Aorta (tissue), 5 donors: ENCODE measurements at regions not wholly inside any gene's neighbourhood (a gene's known extent, or its start where the extent isn't known, plus 50 kb on each side); places are given as distances from the start of the nearest gene placed in this dataset.

ENCODE experiments used
- ATAC-seq: fragments of 200-7000 bp; cut with Tn5 transposase; one replicate; pipeline ENCODE4 v1.9.1; 2022; ENCODE audit warnings: moderate library complexity; ENCODE audit not compliant: low FRiP score
- DNase-seq, 2 donors: peaks; one replicate each; pipeline ENCODE4 v3.0.0-alpha.2; 2020
- H3K27ac ChIP-seq, 2 donors: one replicate each; pipeline ENCODE4 v1.5.1; 2013; ENCODE audit warnings: low read length in 2 of 2, mild to moderate bottlenecking in 2 of 2, moderate library complexity in 2 of 2, control low read depth in 1 of 2, inconsistent platforms in 1 of 2, low read depth in 1 of 2
- H3K27me3 ChIP-seq, 2 donors: one replicate each; pipeline ENCODE4 v1.6.1; 2013; ENCODE audit warnings: control low read depth in 1 of 2, low read length in 1 of 2, mild to moderate bottlenecking in 1 of 2, moderate library complexity in 1 of 2; ENCODE audit not compliant: insufficient read depth in 2 of 2, control insufficient read depth in 1 of 2
- H3K36me3 ChIP-seq, 2 donors: one replicate each; pipeline ENCODE4 v1.6.1; 2013; ENCODE audit warnings: control low read depth in 1 of 2, low read length in 1 of 2, mild to moderate bottlenecking in 1 of 2; ENCODE audit not compliant: insufficient read depth in 2 of 2, control insufficient read depth in 1 of 2
- H3K4me1 ChIP-seq, 2 donors: one replicate each; pipeline ENCODE4 v1.6.1; 2013; ENCODE audit warnings: low read length in 2 of 2, control low read depth in 1 of 2, mild to moderate bottlenecking in 1 of 2, moderate library complexity in 1 of 2; ENCODE audit not compliant: insufficient read depth in 2 of 2, control insufficient read depth in 1 of 2
- H3K4me3 ChIP-seq, 2 donors: one replicate each; pipeline ENCODE4 v1.5.1; 2013; ENCODE audit warnings: low read length in 2 of 2, control low read depth in 1 of 2, mild to moderate bottlenecking in 1 of 2
- H3K9me3 ChIP-seq: one replicate; pipeline ENCODE4 v1.6.1; 2013; ENCODE audit warnings: mild to moderate bottlenecking, low read length; ENCODE audit not compliant: control insufficient read depth
- WGBS, 2 donors: extraction: QIAGEN DNeasy Blood & Tissue Kit; methylation state at CpG; one replicate each; pipeline ENCODE4 v1.1.7; 2013; 5-methylcytosine and 5-hydroxymethylcytosine counted together
- intact Hi-C, 2 donors: fragments of 100-400 bp; cut with DNase I; formaldehyde crosslinking; loops; one replicate each; pipeline versions ENCODE4 v1.14.2 to v1.15.0; 2022
- donor health status: healthy with polysubstance abuse.
- donor health status: Bipolar disorder and iron deficiency.
- donor health status: DM: no; HTN: no; CAD: no.
- donor health status: DM: no; HTN: no; CAD: no.
- donor health status: DM: yes; HTN: yes; CAD: no.

DNA sequence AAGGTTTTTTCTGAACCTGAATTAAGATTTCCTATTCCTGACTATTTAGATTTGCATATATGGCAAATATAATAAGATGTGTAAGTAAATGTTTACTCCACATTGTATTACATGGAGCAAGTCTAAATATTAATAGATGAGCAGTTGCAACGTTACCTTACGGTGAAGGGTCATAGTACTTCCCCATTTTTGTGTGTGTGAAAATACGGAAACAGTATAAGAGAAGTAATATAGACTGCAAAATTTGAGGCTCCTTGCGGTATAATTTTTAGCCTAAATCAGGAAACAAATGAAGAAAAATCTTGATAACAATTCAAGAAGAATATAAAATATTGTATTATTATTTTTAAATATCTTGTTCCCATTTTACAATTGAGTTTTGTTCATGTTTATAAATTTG lies 434.2 kb downstream of the GRB14 start:
- Histone ChIP-seq H3K27ac (no peak overlapping the region), H3K4me3 (no peak overlapping the region), H3K27me3 (no peaks in the 10 kb centered on the region), H3K4me1 (peaks cover 0 to 3% of the 10 kb centered on the region in 2 donors), H3K9me3 (no peaks in the 10 kb centered on the region), H3K36me3 (no peaks in the 10 kb centered on the region)
- ATAC-seq: no peak
- DNase-seq: no peak
- 83 to 95% methylated on average over 4 of the region's 4 CpGs for WGBS, 2 donors
- intact Hi-C loops: no loop called here

DNA sequence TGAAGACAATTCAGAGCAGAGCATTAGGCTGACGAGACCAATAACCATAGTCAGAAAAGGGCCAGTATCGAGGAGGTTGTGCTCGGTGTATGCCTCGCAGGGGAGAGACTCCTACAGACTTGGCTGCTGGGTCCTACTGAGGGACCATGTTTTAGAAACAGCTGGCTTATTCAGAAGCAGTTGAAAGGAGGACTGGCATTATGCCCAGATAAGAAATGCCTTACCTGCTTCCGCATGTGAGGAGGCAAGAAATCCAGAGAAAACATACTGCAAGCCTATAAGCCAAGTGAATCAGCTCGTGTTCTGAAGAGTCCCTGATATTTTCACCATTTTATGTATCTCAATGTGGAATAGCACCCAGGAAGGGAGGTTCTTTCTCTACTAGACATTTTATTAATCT lies 434.7 kb downstream of the GRB14 start:
- ATAC-seq (no peak), DNase-seq (no peak)
- H3K27ac ChIP-seq: no peak overlapping the region
- no peaks in the 10 kb centered on the region for H3K27me3 ChIP-seq
- 80 to 85% methylated on average over 6 of the region's 6 CpGs for WGBS, 2 donors
- peaks cover 0 to 3% of the 10 kb centered on the region in 2 donors for H3K4me1 ChIP-seq
- H3K4me3 ChIP-seq: no peak overlapping the region
- intact Hi-C loops: no loop called here
- H3K36me3 ChIP-seq: no peaks in the 10 kb centered on the region
- no peaks in the 10 kb centered on the region for H3K9me3 ChIP-seq

DNA sequence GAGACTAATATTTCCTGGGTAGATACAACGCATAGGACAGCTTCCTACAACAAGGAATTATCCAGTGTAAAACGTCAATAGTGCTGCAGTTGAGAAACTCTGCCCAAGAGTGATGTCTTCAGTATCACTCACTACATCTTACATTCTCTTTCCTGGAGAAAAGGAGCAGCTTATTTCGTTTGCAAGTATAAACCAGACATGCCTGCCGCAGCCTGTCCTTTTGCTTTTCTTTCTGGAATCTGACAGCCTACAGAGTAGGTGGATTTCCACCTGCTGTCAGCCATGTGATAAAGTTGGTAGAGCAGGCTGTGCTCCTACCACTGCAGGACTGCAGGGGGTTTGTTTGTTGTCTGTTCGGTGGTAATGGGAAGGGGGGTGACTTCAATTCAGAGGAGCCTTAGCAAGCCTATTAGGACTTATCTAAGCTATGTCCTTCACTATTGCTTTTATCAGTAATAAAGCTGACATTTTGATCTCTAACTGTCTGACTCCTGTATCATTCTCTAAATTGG lies 439.1 kb downstream of the GRB14 start:
- DNase-seq: no peak
- intact Hi-C loops: no loop called here
- Histone ChIP-seq H3K27me3 (no peaks in the 10 kb centered on the region), H3K36me3 (no peaks in the 10 kb centered on the region), H3K27ac (no peak overlapping the region), H3K9me3 (no peaks in the 10 kb centered on the region), H3K4me3 (no peak overlapping the region), H3K4me1 (no peaks in the 10 kb centered on the region)
- WGBS, 2 donors: 62 to 71% methylated on average over 5 of the region's 5 CpGs
- ATAC-seq: no peak

DNA sequence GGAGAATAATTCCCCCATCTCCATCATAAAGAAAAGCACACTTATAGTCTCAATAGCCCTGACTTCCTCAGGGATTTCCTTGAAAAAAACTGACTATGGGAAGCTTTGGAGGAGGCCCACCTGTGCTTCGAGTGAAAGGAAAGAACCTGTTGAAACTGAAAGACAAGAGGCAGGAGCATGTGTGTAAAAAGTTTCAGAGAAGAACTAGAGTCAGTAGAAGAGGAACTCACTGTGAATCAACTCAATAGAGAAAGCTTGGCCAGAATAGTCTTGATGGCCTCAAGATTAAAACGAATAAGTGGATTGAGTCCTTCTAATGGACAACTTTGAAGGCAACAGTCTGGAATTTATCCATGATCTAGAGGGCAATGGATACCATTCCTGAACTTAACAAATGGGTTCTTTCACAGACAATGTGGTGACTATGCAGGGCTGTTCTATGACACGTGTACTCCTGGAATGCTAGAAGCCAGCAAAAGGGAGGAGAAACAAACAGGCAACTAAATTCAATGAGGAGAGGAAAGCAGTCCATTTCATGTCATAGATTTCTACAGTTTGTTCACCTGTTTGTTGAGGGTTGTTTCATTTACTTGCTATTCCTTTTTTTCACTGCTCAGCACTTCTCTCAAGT lies 442.3 kb downstream of the GRB14 start:
- DNase-seq: no peak

DNA sequence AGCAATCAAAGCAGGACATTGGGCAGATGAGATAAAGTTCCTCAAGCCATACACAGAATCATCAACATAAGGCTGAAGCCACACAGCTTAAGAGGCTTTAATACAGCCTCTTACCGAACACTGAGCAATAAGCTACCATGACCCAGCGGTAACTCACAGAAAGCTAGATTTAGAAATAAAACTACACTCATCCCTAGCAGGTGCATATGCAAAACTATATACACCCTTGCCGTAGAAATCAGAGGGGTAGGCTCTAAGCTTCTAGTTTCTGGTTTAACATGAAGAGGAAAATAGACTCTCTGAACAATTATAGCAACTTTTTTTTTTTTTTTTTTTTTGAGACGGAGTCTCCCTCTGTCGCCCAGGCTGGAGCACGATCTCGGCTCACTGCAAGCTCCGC lies 428.8 kb upstream of the FIGN start:
- intact Hi-C loops: no loop called here

More for the DNA sequence above, 442.3 kb downstream of the GRB14 start:
- no peaks in the 10 kb centered on the region for H3K9me3 ChIP-seq
- 73 to 76% methylated on average over 3 of the region's 3 CpGs for WGBS, 2 donors
- intact Hi-C loops: no loop called here
- ATAC-seq: no peak
- H3K4me1 ChIP-seq: no peaks in the 10 kb centered on the region
- H3K36me3 ChIP-seq: no peaks in the 10 kb centered on the region
- H3K4me3 ChIP-seq: no peak overlapping the region
- H3K27ac ChIP-seq: no peak overlapping the region
- no peaks in the 10 kb centered on the region for H3K27me3 ChIP-seq

DNA sequence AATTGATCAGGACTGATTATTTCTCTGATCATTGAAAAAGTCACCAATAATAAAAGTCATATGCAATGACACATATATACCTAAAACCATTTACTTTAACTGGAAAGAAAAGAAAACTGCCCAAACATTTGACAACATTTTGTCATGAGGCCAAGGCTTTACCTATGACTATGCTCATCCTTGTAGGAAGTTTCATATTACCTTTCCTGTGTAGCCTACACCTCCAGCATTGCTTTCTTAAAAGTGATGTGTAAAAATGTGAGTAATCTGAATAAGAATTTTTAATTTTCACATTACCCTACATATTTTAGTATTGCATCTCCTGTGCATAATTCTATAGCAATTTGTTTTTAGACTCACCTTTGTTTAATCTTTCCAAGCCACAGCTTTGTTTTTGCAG lies 419.8 kb upstream of the FIGN start:
- intact Hi-C loops: no loop called here
- H3K4me1 ChIP-seq: no peaks in the 10 kb centered on the region
- H3K4me3 ChIP-seq: no peak overlapping the region
- no peaks in the 10 kb centered on the region for H3K27me3 ChIP-seq
- H3K27ac ChIP-seq: no peak overlapping the region
- ATAC-seq: no peak
- no peaks in the 10 kb centered on the region for H3K9me3 ChIP-seq
- no peak for DNase-seq
- H3K36me3 ChIP-seq: no peaks in the 10 kb centered on the region

More for the DNA sequence above, 428.8 kb upstream of the FIGN start:
- Histone ChIP-seq H3K4me3 (no peak overlapping the region), H3K4me1 (no peaks in the 10 kb centered on the region), H3K9me3 (no peaks in the 10 kb centered on the region), H3K27ac (no peak overlapping the region), H3K27me3 (no peaks in the 10 kb centered on the region), H3K36me3 (no peaks in the 10 kb centered on the region)
- DNase-seq (no peak), ATAC-seq (no peak)
- WGBS, 2 donors: 99% methylated on average over 5 to 8 of the region's 8 CpGs

DNA sequence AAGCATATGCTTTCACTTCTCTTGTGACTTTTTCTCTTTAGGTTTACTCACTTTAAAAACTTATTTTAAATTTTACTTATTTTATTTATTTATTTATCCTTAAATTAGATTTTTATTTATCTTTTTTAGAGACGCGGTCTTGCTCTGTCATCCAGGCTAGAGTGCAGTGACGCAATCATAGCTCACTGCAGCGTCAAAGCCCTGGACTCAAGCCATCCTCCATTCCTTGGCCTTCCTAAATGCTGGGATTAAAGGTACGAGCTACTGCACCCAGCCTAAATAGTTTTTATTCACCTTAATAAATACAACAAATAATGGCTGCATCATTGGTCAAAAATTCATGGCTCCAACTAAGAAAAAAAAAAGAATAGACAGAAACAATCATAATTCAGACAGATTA lies 415.7 kb upstream of the FIGN start:
- WGBS, 2 donors: 61 to 63% methylated on average over 5 of the region's 5 CpGs
- intact Hi-C loops: no loop called here
- Histone ChIP-seq H3K27ac (no peak overlapping the region), H3K4me3 (no peak overlapping the region), H3K27me3 (no peaks in the 10 kb centered on the region), H3K36me3 (no peaks in the 10 kb centered on the region), H3K9me3 (no peaks in the 10 kb centered on the region), H3K4me1 (no peaks in the 10 kb centered on the region)
- ATAC-seq (no peak), DNase-seq (no peak)

DNA sequence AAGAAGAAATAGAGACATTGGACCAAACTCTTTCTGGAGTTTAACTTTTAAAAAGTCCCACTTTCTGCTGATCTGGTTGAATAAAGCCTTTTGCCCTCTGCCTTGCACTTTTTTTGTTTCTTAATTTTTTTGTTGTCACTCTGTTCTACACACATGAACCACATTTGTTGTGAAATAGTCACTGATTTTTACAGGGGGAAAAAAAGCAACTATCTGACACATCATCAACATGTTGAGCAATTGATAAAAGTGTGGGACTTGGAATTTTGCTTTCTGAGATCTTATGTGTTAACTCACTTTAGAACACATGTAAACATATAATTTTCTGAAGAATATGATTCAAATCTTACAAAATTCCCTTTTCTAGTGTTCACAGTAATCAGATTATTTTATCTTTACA lies 414.8 kb upstream of the FIGN start:
- intact Hi-C loops: no loop called here
- no peak for ATAC-seq
- Histone ChIP-seq H3K9me3 (no peaks in the 10 kb centered on the region), H3K27ac (no peak overlapping the region), H3K4me1 (no peaks in the 10 kb centered on the region), H3K27me3 (no peaks in the 10 kb centered on the region), H3K36me3 (no peaks in the 10 kb centered on the region), H3K4me3 (no peak overlapping the region)
- DNase-seq: no peak

DNA sequence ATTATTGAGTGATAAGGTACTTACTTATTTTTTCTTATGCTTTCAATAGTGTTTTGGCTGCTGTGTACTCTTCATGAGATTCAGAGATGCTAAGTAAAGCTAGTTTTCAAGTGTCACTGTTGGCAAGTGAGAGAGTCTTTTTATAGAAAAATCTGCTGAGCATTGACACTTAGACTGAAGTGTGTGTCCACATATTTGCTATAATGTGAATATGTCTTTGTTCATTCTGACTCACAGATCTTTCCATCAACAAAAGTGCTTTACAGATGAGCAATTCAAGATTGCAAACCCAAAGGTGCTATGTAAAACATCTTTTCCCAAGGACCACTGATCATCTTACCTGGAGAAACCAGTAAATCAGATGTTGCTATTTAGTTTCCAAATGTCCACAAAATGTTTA lies 410.6 kb upstream of the FIGN start:
- H3K36me3 ChIP-seq: no peaks in the 10 kb centered on the region
- H3K4me1 ChIP-seq: no peaks in the 10 kb centered on the region
- intact Hi-C loops: no loop called here
- no peak overlapping the region for H3K27ac ChIP-seq
- H3K27me3 ChIP-seq: no peaks in the 10 kb centered on the region
- DNase-seq: no peak
- no peak overlapping the region for H3K4me3 ChIP-seq
- no peak for ATAC-seq
- no peaks in the 10 kb centered on the region for H3K9me3 ChIP-seq
